Activated CD4-positive, alpha-beta T cell treated with anti-CD3 and anti-CD28 coated beads, Interleukin-2, amount 50 U/mL, for 16 hours (primary cell): ENCODE measurements at regions not wholly inside any gene's neighbourhood (a gene's known extent, or its start where the extent isn't known, plus 50 kb on each side); places are given as distances from the start of the nearest gene placed in this dataset.
A peak's percentile ranks its signal among the peaks of the same experiment; 100 is the strongest.
"Not testable (repeated sequence)": the region's sequence is repeated elsewhere in the genome, so short reads cannot be mapped to it uniquely, and the experiment has no call there.

Source experiments
- DNase-seq: peaks from one replicate; pipeline ENCODE4 v3.0.0-alpha.2; 2020

DNA sequence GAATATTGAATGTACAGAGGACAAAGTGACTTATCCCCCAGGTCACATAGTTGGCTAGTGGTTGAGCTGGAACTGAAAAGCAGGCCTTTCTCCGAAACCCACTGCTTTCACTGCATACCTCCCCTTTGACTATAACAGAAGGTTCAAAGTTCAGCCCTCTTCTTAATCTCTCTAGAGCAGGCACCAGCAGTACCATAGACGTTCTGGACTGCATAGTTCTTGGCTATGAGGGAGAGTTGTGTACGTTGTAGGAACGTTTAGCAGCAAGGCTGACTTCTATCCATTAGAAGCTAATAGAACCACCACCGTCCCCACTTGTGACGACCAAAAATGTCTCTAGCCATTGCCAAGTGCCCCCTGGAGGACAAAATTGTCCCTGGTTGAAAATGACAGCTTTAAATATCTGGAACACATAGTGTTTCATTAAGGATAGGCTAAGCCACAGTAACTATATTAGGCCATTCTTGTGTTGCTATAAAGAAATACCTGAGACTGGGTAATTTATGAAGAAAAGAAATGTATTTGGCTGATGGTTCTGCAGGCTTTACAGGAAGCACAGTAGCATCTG lies 123.8 kb upstream of the MTHFD1L start:
- peak; percentile 8 for DNase-seq

DNA sequence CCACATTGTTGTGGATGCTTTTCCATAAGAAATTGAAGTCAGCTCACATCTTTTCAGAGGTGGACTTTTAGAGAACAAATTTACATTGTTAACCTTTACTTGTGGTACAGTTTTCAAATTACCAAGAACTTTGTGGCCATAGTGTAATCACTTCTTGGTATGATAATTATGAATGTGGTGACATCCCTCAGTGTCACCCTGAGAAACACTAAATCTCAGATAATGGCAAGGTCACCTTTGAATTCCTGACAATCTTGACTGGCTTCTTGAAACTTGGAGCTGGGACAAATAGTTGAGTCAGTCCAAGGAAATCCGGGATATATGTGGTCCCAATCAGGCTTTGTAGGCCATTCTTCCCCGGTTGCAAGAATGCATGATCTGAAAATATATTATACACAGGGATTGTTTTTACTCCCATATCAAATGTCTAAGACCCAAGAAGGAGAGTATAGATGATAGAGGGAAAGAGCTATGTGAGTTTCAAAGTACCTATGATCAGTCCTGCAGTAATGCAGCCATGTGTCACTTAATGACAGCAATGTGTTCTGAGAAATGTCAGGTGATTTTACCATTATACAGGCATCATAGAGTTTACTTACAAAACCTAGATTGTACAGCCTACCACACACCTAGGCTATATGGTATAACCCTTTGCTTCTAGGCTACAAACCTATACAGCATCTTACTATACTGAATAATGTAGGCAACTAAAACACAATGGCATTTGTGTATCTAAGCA lies 120.8 kb upstream of the MTHFD1L start:
- DNase-seq = no peak

DNA sequence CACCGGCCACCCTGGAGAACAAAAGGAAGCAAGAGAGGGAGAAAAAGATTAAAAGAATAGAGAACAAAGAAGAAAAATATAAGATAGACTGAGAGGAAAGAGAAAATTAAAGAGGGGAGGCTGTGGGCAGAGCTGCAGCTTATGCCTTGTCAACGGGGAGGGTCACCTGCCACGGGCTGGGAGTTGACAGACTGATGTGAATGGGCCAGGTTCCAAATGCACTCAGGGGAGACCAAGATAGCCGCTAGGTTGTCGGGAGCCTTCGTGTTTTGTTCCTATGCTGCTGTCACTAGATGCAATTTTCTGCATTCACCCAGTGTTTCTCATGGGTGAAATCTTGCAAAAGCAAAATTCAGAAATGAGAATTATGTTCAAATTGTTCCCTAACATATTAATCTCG lies 119.6 kb upstream of the MTHFD1L start:
- DNase-seq = no peak

GRCh38 chr6:150747155-150747554 lies 118.3 kb upstream of the MTHFD1L start:
- DNase-seq = no peak

DNA sequence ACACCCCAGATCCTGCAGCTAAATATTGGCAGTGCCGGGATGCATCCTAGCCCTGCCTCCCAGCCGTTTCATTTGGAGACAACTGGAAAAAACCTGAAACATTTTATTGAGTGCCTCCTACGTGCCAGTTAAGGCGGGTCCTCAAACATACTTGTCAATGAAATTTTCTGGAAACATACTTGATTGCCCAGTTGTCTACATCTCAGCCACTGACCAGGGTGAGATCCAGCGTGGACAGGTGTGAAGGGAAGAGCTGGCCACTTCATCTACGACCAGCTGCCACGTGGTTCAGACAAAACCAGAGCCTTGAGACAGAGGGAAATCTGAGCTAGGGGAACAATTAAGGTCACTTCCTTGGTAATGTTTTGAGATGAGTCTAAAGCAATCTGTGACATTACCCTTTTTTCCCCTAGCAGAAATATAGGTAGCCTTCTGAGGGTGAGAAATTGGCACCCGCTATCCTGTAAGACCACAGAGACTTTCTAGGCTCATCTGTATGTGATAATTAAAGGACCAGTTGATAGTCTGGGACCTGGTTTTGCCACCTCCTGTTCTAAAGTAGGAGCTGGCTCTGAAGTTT lies 116.3 kb upstream of the MTHFD1L start:
- no peak for DNase-seq

DNA sequence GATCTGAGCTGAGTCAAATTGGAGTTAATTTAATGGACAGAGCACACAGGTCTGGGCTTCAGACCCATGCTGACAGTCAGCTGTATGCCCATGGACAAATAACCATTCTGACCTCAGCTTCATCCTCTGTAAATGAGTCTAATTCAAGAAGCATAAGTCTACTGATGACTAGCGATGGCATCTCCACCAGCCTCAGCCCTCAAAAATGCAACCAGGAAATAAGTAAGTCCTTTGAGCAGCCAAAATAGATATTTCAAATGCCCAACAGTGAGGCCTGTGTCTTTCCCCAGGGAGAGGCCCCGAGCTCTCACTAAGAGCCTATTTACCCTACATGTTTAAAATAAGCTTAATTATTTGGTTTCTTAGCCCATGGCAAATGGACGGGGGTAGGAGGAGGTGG lies 114.2 kb upstream of the MTHFD1L start:
- no peak for DNase-seq

DNA sequence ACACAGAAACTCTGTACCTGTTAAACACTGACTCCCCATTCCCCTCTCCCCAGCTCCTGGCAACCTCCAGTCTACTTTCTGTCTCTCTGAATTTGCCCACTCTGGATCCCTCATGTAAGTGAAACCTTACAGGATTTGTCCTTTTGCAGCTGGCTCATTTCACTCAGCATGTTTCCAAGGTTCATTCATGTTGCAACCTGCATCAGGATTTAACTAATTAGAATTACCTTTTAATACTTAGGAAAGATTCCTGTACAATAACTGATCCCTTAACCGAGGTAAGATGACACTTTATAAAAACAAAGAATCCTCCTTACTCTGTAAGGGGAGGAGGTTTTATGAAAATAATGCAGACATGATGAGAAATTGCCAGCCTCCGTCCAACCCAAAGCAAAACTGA lies 113.1 kb upstream of the MTHFD1L start:
- no peak for DNase-seq

GRCh38 chr6:150753371-150754064 lies 112.0 kb upstream of the MTHFD1L start:
- DNase-seq = no peak

- DNase-seq = no peak
Observed at GRCh38 chr6:150755042-150755441, 110.5 kb upstream of the MTHFD1L start.

GRCh38 chr6:150755524-150755923 lies 110.0 kb upstream of the MTHFD1L start:
- DNase-seq = no peak

GRCh38 chr6:150756173-150756572 lies 109.3 kb upstream of the MTHFD1L start:
- DNase-seq = no peak

- DNase-seq = not testable (repeated sequence)
Observed at GRCh38 chr6:150757807-150758206, 107.7 kb upstream of the MTHFD1L start.

GRCh38 chr6:150759483-150759882 lies 106.0 kb upstream of the MTHFD1L start:
- no peak for DNase-seq

DNA sequence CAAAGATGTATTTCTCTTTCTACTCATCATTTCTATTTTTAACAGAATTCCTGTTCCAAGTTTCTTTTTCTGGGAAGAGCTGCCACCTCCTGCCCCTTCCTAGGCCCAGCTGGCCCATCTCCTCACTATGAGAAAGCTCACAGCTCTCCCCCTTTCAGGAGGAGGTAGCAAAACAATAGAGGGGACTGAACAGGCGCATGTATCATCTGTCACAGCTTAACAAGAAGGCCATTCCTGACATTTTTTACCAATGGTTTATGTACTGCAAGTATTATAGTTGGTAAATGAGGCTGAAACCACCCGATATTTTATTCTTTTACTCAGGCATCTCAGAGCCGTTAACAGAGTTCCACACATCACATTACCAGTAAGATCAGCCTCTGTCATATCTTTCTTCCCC lies 103.7 kb upstream of the MTHFD1L start:
- DNase-seq = no peak

GRCh38 chr6:150764334-150765066 lies 101.0 kb upstream of the MTHFD1L start:
- no peak for DNase-seq

- no peak for DNase-seq
Observed at GRCh38 chr6:150765067-150765764, 100.3 kb upstream of the MTHFD1L start.

GRCh38 chr6:150766201-150766997 lies 99.1 kb upstream of the MTHFD1L start:
- no peak for DNase-seq

GRCh38 chr6:150767161-150767560 lies 98.3 kb upstream of the MTHFD1L start:
- DNase-seq = no peak

GRCh38 chr6:150767571-150768018 lies 97.9 kb upstream of the MTHFD1L start:
- DNase-seq = no peak

GRCh38 chr6:150770637-150771036 lies 94.9 kb upstream of the MTHFD1L start:
- DNase-seq = no peak

DNA sequence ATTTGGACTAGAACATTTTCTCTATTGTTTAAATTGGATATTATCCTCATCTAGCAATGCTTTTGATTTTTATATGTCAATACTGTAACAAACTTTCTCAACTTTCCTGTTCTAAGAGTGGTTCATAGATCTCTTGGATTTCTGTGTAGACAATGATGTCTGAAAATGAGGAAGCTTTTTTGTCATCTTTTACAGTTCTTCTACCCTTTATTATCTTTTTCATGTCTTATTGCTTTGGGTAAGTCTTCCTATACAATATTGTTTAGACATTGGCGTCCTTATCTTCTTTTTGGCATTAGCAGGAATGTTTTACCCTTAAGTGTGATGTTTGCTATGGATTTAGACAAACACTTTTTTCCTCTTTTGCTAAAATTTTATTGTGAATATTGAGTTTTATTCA lies 91.5 kb upstream of the MTHFD1L start:
- no peak for DNase-seq
